HG02973 (cell line): ENCODE measurements at regions not wholly inside any gene's neighbourhood (a gene's known extent, or its start where the extent isn't known, plus 50 kb on each side); places are given as distances from the start of the nearest gene placed in this dataset.

ENCODE experiments used
- ATAC-seq: cut with Tn5 transposase; IDR thresholded peaks from one replicate; pipeline ENCODE4 v1.9.1; 2021; ENCODE audit warnings: moderate library complexity; ENCODE audit not compliant: unreplicated experiment

GRCh38 chr4:144202081-144202480 lies 61.6 kb upstream of the GYPA start:
- no peak for ATAC-seq

DNA sequence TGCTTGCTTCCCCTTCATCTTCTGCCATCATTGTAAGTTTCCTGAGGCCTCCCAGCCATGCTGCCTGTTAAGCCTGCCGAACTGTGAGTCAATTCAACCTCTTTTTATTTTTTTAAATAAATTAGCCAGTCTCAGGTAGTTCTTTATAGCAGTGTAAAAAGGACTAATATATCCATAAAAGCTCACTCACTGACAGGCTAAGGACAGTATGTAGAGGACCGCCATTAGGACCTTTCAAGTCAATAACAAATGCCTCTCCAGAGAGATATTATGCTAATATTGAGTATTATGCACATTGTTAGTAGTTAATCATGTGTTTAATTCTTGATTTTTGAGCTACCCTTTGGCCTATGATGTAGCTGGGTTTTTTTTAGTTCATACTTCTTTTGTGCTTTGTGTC lies 62.6 kb upstream of the GYPA start:
- no peak for ATAC-seq

DNA sequence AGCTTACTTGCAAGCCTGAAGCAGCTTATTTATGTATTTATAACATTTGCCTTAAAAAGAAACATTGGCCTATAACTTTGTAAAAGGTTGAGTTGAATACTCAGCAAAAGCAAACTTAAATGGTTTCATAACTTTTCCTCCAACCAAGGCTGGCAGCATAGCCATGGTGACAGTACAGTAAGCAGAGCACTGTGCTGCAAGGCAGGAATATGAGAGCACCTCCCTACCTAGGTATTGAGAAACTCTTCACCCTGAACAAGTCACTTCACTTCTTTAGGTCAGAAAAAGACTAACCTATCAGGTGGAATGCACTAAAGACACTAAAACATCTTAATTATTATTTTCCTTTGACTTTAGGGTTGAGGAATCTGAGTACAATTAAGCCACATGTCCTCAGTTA lies 63.9 kb upstream of the GYPA start:
- ATAC-seq: no peak

DNA sequence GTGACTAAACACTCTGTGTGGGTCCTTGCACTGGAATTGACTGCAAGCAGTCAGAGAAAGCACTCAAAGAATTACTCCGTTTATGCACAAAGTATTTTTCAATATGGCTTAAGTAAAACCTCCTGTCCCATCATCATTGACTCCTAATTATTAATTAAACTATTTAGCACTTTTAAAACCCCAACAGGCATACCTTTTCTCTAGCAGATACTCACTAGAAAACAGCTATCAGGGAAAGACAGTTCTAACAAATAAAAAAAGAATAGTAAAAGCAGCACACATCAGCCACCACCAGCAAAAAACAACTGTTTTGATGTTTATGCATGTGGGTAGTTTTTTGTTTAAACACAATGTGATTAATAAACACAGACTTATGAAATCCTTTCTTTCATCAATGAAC lies 66.2 kb upstream of the GYPA start:
- ATAC-seq: no peak

- ATAC-seq: no peak
Measured at GRCh38 chr4:144208074-144208473, 67.6 kb upstream of the GYPA start.

- ATAC-seq: no peak
Measured at GRCh38 chr4:144209491-144209890, 69.0 kb upstream of the GYPA start.

DNA sequence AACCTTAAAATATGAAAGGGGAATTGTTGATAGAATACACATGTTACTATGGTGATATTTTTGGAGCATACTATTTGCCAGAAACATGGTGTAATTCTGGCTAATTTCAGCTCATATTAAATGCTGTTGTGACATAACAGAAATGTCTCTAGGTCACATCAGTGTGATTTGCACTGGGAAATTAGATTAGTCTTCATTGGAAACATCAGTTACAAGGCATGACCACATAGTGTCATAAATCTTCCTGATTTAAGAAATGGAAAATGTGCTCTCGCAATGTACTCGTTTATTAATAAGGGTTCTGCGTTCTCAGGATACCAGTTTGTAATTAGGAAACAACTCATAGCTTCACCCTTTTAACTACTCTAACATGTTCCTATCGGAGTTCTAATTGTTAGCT lies 72.9 kb upstream of the GYPA start:
- no peak for ATAC-seq

DNA sequence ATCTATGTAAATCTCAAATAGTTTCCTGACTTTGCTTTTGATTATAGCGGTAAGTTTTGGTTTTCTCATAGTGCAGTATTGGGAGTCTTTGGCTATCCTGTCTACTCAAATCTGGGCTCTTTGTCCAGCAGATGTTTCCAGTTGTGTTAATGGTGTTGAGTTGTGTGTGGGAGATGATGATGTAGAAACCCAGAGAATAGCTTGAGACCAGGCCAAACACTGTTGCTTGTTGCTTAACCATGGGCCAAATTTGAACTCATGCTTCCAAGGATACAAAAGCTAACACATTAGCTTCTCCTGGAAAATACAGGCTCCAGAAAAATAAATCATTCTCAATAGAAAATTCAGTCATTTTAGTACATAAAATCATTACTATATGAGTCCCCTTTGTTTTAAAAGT lies 82.6 kb upstream of the GYPA start:
- no peak for ATAC-seq

- ATAC-seq: no peak
Measured at GRCh38 chr4:144223661-144224060, 83.1 kb upstream of the GYPA start.

DNA sequence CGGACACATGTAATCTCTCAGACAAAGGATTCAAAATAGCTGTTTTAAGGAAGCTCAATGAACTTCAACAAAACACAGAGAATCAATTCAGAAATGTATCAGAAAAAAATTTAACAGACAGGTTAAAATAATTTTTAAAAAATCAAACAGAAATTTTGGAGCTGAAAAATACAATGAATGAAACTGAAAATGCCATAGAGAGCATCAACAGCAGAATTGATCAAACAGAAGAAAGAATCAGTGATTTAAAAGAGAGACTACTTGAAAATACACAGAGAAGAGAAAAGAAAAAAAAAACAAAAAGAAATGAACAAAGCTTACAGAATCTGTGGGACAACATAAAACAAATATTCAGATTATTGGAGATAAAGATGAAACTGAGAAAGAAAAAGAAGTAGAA lies 118.8 kb upstream of the GYPA start:
- no peak for ATAC-seq

GRCh38 chr4:144267084-144267483 lies 126.6 kb upstream of the GYPA start:
- no peak for ATAC-seq

DNA sequence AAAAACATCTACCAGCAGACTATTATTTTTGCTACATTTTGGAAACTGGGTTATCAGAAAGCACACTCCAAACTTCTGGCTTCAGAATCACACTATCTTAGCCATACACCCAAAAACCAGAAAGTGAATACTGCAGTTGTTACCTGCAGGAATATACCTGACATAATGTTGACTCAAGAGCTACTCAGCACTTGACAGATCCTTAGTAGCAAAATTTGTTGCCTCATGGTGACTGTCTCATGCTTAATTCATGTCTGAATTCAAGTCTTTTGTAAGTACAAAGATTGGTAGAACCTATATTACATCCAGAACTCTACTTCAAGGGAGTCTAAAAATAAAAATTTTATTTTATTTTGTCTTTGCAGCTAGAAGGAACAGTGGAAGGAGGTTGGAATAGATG lies 140.2 kb upstream of the GYPA start:
- ATAC-seq: no peak

GRCh38 chr4:144283526-144283925 lies 143.0 kb upstream of the GYPA start:
- ATAC-seq: no peak

GRCh38 chr4:144284026-144284425 lies 143.5 kb upstream of the GYPA start:
- ATAC-seq: no peak

GRCh38 chr4:144288011-144288903 lies 147.7 kb upstream of the GYPA start:
- ATAC-seq: peak; percentile 89

DNA sequence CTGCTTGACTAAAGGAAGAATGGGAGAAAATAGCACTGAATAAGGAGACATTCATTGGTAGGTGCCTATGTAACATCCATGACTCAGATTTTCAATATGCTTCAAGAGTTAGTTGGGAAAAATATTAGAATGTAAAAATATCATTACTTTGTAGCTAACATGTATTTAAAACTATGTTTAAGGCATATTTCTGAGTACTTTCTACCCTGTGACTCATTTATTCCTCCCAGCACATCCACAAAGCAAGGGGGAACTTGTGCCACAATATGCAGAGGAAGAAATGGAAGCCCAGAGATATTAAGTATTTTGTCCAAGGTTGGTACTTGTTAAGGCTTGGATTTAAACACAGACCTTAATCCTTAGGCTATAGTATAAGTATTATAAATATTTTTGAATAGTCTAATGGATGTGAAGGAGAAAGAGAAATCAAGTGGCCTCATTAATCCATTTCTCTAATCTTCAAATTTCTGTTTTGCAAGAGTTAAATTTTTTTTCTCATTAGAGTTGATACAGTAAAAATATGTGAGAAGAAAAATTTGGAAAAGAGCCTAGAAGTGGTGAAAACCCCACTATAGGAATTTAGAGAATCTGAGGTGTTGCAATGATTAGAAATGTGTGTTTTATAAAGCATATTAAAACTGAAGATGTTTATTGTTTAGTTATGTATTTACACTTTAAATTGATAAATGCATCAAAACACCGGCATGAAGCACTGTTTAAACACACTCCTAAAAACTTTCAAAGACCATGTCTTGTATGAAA lies 149.3 kb upstream of the GYPA start:
- ATAC-seq: no peak

DNA sequence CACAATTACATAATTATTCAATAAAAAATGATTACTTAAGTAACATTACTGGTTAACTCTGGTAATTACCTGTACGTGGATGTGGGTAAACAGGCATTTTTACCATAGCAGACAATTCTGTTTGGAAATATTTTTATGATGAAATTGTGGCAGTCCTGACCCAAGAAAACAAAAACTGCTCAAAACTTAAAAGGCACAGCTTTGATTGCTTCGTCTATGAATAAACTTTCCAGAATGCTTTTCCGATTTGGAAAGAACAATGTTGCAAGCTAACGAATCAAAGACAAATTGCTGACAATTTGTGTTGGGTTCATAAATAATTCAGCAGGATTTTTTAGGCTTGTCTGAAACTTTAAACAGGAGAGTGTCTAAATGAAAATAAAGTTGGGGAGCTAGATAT lies 150.6 kb upstream of the GYPA start:
- ATAC-seq: no peak

DNA sequence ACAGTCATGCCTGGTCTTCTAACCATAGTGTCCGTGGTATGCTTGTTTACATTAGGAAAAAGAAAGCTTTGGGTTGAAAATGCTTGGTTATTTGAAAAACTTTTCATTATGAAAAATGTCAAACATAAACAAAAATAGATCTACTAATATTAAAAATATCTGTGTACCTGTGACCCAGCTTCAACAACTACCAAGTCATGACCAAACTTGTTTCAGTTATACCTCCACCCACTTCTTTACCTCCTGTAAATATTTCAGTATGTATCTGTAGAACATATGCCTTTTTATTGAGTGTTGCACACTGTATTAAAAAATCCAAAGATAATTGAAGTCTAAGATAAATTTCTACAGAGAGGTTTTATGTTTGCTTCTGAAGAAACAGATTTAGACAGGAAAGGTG lies 153.7 kb upstream of the GYPA start:
- ATAC-seq: no peak

DNA sequence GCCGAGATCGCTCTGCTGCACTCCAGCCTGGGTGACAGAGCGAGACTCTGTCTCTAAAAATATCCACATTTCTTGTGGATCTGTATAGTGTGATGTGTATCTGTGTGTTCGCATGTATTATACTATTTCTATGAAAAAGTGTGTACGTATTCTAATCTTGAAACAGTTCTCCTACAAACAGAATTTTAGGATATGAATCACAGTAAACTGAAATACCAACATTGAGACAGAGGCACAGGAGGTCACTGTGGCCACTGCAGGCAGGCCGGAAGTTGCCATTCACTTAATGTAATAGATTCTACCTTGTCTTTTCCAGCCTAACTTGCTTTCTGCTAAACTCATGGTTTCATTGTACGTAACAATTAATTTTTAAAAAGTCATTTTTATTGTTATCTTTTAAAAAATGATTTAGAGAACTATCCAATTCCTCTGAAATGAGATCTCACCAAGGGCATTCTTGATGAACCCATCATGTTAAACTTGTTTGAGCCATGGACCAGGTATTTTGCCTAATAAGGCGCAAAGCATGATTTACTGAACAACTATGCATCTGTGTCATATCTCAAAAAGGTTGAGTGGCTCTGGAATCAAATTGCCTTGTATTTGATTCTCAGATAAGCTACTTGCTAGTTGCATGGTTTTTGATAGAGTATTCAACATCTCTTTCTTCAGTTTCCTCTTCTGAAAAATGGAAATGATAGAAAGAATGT lies 154.9 kb upstream of the GYPA start:
- ATAC-seq: no peak

DNA sequence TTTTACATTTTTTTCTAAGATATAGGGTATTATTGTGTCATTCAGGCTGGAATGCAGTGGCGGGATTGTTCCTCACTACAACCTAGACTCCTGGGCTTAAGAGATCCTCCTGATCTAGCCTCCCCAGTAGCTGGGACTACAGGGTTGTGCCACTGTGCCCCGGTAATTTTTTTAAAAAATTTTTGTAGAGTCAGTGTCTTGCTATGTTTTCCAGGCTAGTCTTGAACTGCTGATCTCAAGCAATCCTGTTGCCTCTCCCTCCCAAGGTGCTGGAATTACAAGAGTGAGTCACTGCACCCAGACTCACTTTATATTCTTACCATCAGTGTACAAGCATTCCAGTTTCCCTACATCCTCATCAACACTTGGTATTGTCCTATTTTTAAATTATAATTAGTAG lies 156.4 kb upstream of the GYPA start:
- ATAC-seq: no peak

- ATAC-seq: no peak
Measured at GRCh38 chr4:144298519-144298918, 158.0 kb upstream of the GYPA start.

DNA sequence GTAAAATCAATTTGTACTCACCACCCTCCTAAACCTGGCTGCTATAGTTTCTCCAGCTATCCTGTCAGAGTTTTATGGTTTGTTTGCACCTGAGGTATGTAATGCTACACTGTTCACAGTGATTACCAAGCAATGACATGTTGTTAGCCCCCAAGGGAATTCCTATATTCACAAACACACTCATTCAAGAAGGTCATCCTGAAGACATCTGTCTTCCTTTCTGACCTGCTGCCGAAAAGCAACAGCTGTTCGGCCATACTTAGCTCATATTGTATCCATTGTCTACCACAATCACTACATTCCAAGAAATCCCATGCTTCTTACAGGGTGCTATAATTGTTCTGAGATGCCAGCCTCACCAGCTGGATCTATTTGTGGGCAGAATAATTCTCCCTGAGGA lies 160.1 kb upstream of the GYPA start:
- ATAC-seq: no peak
